Naive thymus-derived CD4-positive, alpha-beta T cell (primary cell): ENCODE measurements at regions not wholly inside any gene's neighbourhood (a gene's known extent, or its start where the extent isn't known, plus 50 kb on each side); places are given as distances from the start of the nearest gene placed in this dataset.

Experiments used
- ATAC-seq: fragments of 150-1000 bp; cut with Tn5 transposase; 2 replicates; pipeline ENCODE4 v1.10.0; 2021; ENCODE audit warnings: mild to moderate bottlenecking, moderate library complexity
- CTCF ChIA-PET: fragments of 350-600 bp; sonication (Branson Sonifier 250); formaldehyde crosslinking; loops from one replicate; lab custom pipeline; 2021; ENCODE audit warnings: antibody characterized with exemption; lab: Charles Lee
- POLR2A ChIA-PET: fragments of 350-600 bp; sonication (Branson Sonifier 250); formaldehyde crosslinking; loops from one replicate; lab custom pipeline; 2021; ENCODE audit warnings: antibody characterized with exemption, inconsistent platforms; lab: Charles Lee
- DNase-seq, 9 donors: peaks; one replicate each; pipeline versions ENCODE4 v3.0.0 to v3.0.0-alpha.2; 2020 to 2022; ENCODE audit warnings: mixed read lengths in 1 of 9
- H3K27ac ChIP-seq: one replicate; pipeline ENCODE4 v1.7.0; 2013; ENCODE audit warnings: mild to moderate bottlenecking, low read depth, low read length, moderate library complexity
- H3K27me3 ChIP-seq, 2 donors: one replicate each; pipeline ENCODE4 v1.7.0; 2013; ENCODE audit warnings: low read length in 2 of 2, mild to moderate bottlenecking in 2 of 2, moderate library complexity in 2 of 2; ENCODE audit not compliant: control insufficient read depth in 2 of 2, insufficient read depth in 2 of 2
- H3K36me3 ChIP-seq, 3 experiments: 1 replicate in 2 of 3; 2 replicates in 1 of 3; pipeline ENCODE4 v1.7.0; 2013; ENCODE audit warnings: low read length in 3 of 3, mild to moderate bottlenecking in 3 of 3, moderate library complexity in 1 of 3; ENCODE audit not compliant: insufficient read depth in 3 of 3, control insufficient read depth in 2 of 3
- H3K4me1 ChIP-seq, 2 donors: one replicate each; pipeline ENCODE4 v1.7.0; 2013; ENCODE audit warnings: low read length in 2 of 2, mild to moderate bottlenecking in 2 of 2, moderate library complexity in 1 of 2; ENCODE audit not compliant: control insufficient read depth in 2 of 2, insufficient read depth in 2 of 2
- H3K4me3 ChIP-seq: 2 replicates; pipeline ENCODE4 v1.7.0; 2013; ENCODE audit warnings: mild to moderate bottlenecking, low read length
- H3K9me3 ChIP-seq, 3 experiments: 1 replicate in 2 of 3; 2 replicates in 1 of 3; pipeline ENCODE4 v1.7.0; 2013; ENCODE audit warnings: low read length in 3 of 3; ENCODE audit not compliant: control insufficient read depth in 2 of 3
- H3K27ac Mint-ChIP-seq, 9 donors: one replicate each; pipeline ENCODE4 v1.8.0; 2020 to 2022; ENCODE audit warnings: mixed read lengths in 9 of 9, mild to moderate bottlenecking in 8 of 9, moderate library complexity in 5 of 9, inconsistent platforms in 2 of 9
- H3K27me3 Mint-ChIP-seq, 5 donors: one replicate each; pipeline ENCODE4 v1.8.0; 2021 to 2022; ENCODE audit warnings: mixed read lengths in 5 of 5, mild to moderate bottlenecking in 1 of 5
- H3K36me3 Mint-ChIP-seq, 5 donors: one replicate each; pipeline ENCODE4 v1.8.0; 2020 to 2022; ENCODE audit warnings: mixed read lengths in 5 of 5, mild to moderate bottlenecking in 3 of 5, inconsistent platforms in 1 of 5
- H3K4me1 Mint-ChIP-seq, 7 donors: one replicate each; pipeline ENCODE4 v1.8.0; 2020 to 2022; ENCODE audit warnings: mixed read lengths in 7 of 7, mild to moderate bottlenecking in 3 of 7, inconsistent platforms in 1 of 7
- H3K4me3 Mint-ChIP-seq, 10 donors: one replicate each; pipeline ENCODE4 v1.8.0; 2020 to 2022; ENCODE audit warnings: mild to moderate bottlenecking in 10 of 10, mixed read lengths in 10 of 10, moderate library complexity in 6 of 10, inconsistent platforms in 2 of 10
- H3K9me3 Mint-ChIP-seq, 11 donors: one replicate each; pipeline ENCODE4 v1.8.0; 2020 to 2022; ENCODE audit warnings: mixed read lengths in 11 of 11, mild to moderate bottlenecking in 4 of 11, inconsistent platforms in 1 of 11, moderate library complexity in 1 of 11
- intact Hi-C, 2 donors: fragments of 100-400 bp; cut with micrococcal nuclease; formaldehyde crosslinking; loops; one replicate each; pipeline ENCODE4 v1.15.1; 2023

DNA sequence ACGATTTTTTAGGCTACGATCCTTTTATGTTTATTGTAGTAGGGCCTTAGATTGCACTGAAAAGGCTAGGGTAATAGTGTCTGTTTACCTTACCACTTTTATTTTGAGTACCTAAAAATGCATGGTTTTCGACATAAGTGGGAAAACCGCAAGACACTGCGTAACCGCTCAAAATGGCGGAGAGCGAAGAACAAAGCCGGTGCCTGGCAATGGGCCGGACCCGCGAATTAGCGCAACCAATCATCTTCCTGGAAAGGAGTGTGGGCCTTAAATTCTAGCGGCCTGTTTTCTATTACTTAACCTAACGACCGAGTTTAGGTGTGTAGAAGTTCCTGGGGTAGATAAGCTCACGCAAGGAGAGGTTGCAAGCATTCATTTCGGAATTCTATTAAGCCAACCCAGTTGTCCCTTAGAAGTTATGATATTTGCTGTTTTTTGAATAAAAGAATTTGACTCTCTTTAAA is 118.0 kb downstream of the HFE start:
- CTCF ChIA-PET = interaction anchor here (0.8 to 1.8 kb wide), 6 partner anchors 9 to 47 kb away, joined by 3 to 12 read pairs (median 4); a partner anchor contains a TSS
- intact Hi-C loops = loop anchor here (1.0 to 2.0 kb wide), 8 partner anchors 8 to 928 kb away; a partner anchor contains a TSS

GRCh38 chr6:26205625-26206574 is 118.7 kb downstream of the HFE start:
- H3K27ac Mint-ChIP-seq = no peak overlapping the region
- Histone ChIP-seq H3K9me3 (no peaks in the 10 kb centered on the region), H3K36me3 (no peaks in the 10 kb centered on the region), H3K4me3 (peak overlapping the region; percentile 77), H3K4me1 (peaks cover 14 to 16% of the 10 kb centered on the region in 2 donors), H3K27ac (peak overlapping the region; percentile 90), H3K27me3 (no peaks in the 10 kb centered on the region)
- H3K36me3 Mint-ChIP-seq = peaks cover 0 to 1% (median 0%) of the 10 kb centered on the region in 5 donors
- H3K9me3 Mint-ChIP-seq = peaks cover 0 to 12% (median 0%) of the 10 kb centered on the region in 11 donors
- DNase-seq (peak in 3 of 9 donors; percentile 33 to 39 (median 37)), ATAC-seq (no peak)
- H3K27me3 Mint-ChIP-seq = peaks cover 0 to 5% (median 0%) of the 10 kb centered on the region in 5 donors
- POLR2A ChIA-PET = interaction anchor here (0.6 to 43.4 kb wide), 54 partner anchors 4 to 1687 kb away, joined by 3 to 3606 read pairs (median 5); a partner anchor contains a TSS
- CTCF ChIA-PET = interaction anchor here (0.8 to 1.8 kb wide), 5 partner anchors 8 to 47 kb away, joined by 3 to 12 read pairs (median 3); a partner anchor contains a TSS
- peaks cover 5 to 27% (median 18%) of the 10 kb centered on the region in 7 donors for H3K4me1 Mint-ChIP-seq
- no peak overlapping the region for H3K4me3 Mint-ChIP-seq
- intact Hi-C loops = loop anchor here (1.0 to 2.0 kb wide), 8 partner anchors 9 to 927 kb away; a partner anchor contains a TSS

More for the DNA sequence above, 118.0 kb downstream of the HFE start:
- no peaks in the 10 kb centered on the region for H3K9me3 ChIP-seq
- Mint-ChIP-seq H3K9me3 (peaks cover 0 to 11% (median 0%) of the 10 kb centered on the region in 11 donors), H3K27me3 (peaks cover 0 to 5% (median 0%) of the 10 kb centered on the region in 5 donors), H3K27ac (no peak overlapping the region), H3K4me3 (no peak overlapping the region), H3K36me3 (peaks cover 0 to under 1% (median 0%) of the 10 kb centered on the region in 5 donors), H3K4me1 (peaks cover 5 to 29% (median 21%) of the 10 kb centered on the region in 7 donors)
- H3K4me3 ChIP-seq = peak overlapping the region; percentile 77
- H3K36me3 ChIP-seq = no peaks in the 10 kb centered on the region
- H3K4me1 ChIP-seq = peaks cover 16 to 18% of the 10 kb centered on the region in 2 donors
- POLR2A ChIA-PET = interaction anchor here (0.6 to 43.4 kb wide), 56 partner anchors 5 to 1688 kb away, joined by 3 to 3606 read pairs (median 5); a partner anchor contains a TSS
- H3K27me3 ChIP-seq = no peaks in the 10 kb centered on the region
- peak overlapping the region; percentile 90 for H3K27ac ChIP-seq
- ATAC-seq = peak; percentile 79
- DNase-seq = peak; percentile 50 to 92 (median 89)

- intact Hi-C loops = no loop called here
- H3K27ac Mint-ChIP-seq = no peak overlapping the region
Measured at GRCh38 chr6:26206868-26207801, 119.9 kb downstream of the HFE start.

DNA sequence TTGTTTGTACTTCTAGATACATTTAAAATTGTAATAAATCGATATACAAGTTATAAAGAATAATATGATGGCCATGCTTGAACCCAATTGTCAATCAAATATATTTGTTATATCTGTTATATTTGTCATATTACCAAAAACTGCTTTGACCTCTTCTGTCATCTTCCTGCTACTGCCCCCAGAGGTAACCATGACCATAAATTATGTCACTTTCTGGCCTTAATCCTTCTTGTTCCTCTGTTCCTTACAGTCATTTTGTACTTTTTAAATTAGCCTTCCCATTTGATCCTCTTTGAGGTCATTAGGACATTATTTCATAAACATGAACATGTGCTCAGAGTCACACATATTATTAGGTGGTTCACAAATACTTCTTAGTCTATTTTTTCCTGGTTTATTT is 124.7 kb downstream of the HFE start:
- H3K27me3 Mint-ChIP-seq = no peaks in the 10 kb centered on the region

More at GRCh38 chr6:26206868-26207801, 119.9 kb downstream of the HFE start:
- ChIA-PET POLR2A (interaction anchor here (0.6 to 43.4 kb wide), 24 partner anchors 3 to 1666 kb away, joined by 3 to 3606 read pairs (median 5); a partner anchor contains a TSS), CTCF (interaction anchor here (0.5 to 2.2 kb wide), 5 partner anchors 9 to 922 kb away, joined by 3 to 11 read pairs (median 3); a partner anchor contains a TSS)
- H3K9me3 ChIP-seq = no peaks in the 10 kb centered on the region
- peak overlapping the region; percentile 90 for H3K27ac ChIP-seq
- ATAC-seq = no peak
- no peak overlapping the region for H3K4me3 Mint-ChIP-seq
- H3K9me3 Mint-ChIP-seq = peaks cover 0 to 12% (median 0%) of the 10 kb centered on the region in 11 donors
- H3K27me3 ChIP-seq = no peaks in the 10 kb centered on the region
- H3K4me1 ChIP-seq = peaks cover 14 to 16% of the 10 kb centered on the region in 2 donors
- H3K4me1 Mint-ChIP-seq = peaks cover 3 to 18% (median 14%) of the 10 kb centered on the region in 7 donors
- DNase-seq = peak in 3 of 9 donors; percentile 37 to 51 (median 47)
- peaks cover 0 to 3% (median 0%) of the 10 kb centered on the region in 5 donors for H3K36me3 Mint-ChIP-seq
- H3K4me3 ChIP-seq = no peak overlapping the region
- no peaks in the 10 kb centered on the region for H3K36me3 ChIP-seq
- H3K27me3 Mint-ChIP-seq = peaks cover 0 to 5% (median 0%) of the 10 kb centered on the region in 5 donors

GRCh38 chr6:26213334-26214075 is 126.3 kb downstream of the HFE start:
- H3K9me3 ChIP-seq = no peaks in the 10 kb centered on the region
- peaks cover 0 to 15% (median 3%) of the 10 kb centered on the region in 7 donors for H3K4me1 Mint-ChIP-seq
- H3K27me3 Mint-ChIP-seq = no peaks in the 10 kb centered on the region
- no peaks in the 10 kb centered on the region for H3K27me3 ChIP-seq
- H3K36me3 ChIP-seq = no peaks in the 10 kb centered on the region
- peaks cover 0 to 5% (median 0%) of the 10 kb centered on the region in 11 donors for H3K9me3 Mint-ChIP-seq
- H3K4me3 Mint-ChIP-seq = peak overlapping the region in 4 of 10 donors; percentile 9 to 24 (median 16)
- no peak overlapping the region for H3K4me3 ChIP-seq
- no peak overlapping the region for H3K27ac ChIP-seq
- peaks cover 12 to 18% of the 10 kb centered on the region in 2 donors for H3K4me1 ChIP-seq
- intact Hi-C loops = no loop called here
- DNase-seq = no peak
- ATAC-seq = no peak
- POLR2A ChIA-PET = interaction anchor here (0.7 to 43.4 kb wide), 17 partner anchors 4 to 1624 kb away, joined by 3 to 3606 read pairs (median 37); a partner anchor contains a TSS
- CTCF ChIA-PET = interaction anchor here (0.7 to 1.2 kb wide), 2 partner anchors 8 to 12 kb away, joined by 3 read pairs; no protein-coding TSS in a partner anchor
- no peak overlapping the region for H3K27ac Mint-ChIP-seq
- peaks cover 0 to 3% (median 0%) of the 10 kb centered on the region in 5 donors for H3K36me3 Mint-ChIP-seq

More for the DNA sequence above, 124.7 kb downstream of the HFE start:
- no peak overlapping the region for H3K27ac ChIP-seq
- CTCF ChIA-PET = interaction anchor here (1.2 kb wide), 1 partner anchor 11 kb away, joined by 3 read pairs; no protein-coding TSS in a partner anchor
- no peak for ATAC-seq
- H3K9me3 ChIP-seq = no peaks in the 10 kb centered on the region
- DNase-seq = no peak
- POLR2A ChIA-PET = interaction anchor here (0.9 to 43.4 kb wide), 9 partner anchors 2 to 1625 kb away, joined by 3 to 3606 read pairs (median 215); a partner anchor contains a TSS
- Mint-ChIP-seq H3K9me3 (peaks cover 0 to 5% (median 0%) of the 10 kb centered on the region in 11 donors), H3K4me1 (peaks cover 0 to 12% (median 3%) of the 10 kb centered on the region in 7 donors), H3K4me3 (no peak overlapping the region), H3K36me3 (peaks cover 0 to 3% (median 0%) of the 10 kb centered on the region in 5 donors), H3K27ac (no peak overlapping the region)
- no peaks in the 10 kb centered on the region for H3K27me3 ChIP-seq
- peaks cover 5 to 11% of the 10 kb centered on the region in 2 donors for H3K4me1 ChIP-seq
- intact Hi-C loops = no loop called here
- H3K4me3 ChIP-seq = no peak overlapping the region
- no peaks in the 10 kb centered on the region for H3K36me3 ChIP-seq
